IPS-NIHi11 (cell line): ENCODE measurements at regions not wholly inside any gene's neighbourhood (a gene's known extent, or its start where the extent isn't known, plus 50 kb on each side); places are given as distances from the start of the nearest gene placed in this dataset.

Experiments used
- DNase-seq: peaks from one replicate; pipeline ENCODE4 v3.0.0; 2012; ENCODE audit warnings: mixed read lengths, low spot score

DNA sequence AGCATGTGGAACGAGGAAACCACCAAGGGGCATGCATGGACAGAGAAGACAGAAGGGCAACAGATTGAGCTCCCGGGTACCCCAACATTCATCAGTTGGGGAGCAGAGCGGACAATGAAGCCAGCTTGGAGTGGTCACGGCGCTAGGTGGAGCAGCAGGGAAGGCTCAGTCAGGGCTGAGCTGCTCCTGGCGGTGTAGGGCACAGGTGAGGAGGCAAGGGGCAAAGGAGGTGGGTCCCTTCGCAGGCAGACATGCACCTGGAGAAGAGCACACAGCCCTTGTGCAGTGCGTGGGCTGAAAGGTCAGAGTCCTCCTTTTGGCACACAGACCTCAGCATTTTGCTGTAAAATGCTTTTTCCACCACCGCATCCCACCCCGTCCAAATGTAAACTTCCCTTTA is 90.0 kb upstream of the SLC6A6 start:
- no peak for DNase-seq

DNA sequence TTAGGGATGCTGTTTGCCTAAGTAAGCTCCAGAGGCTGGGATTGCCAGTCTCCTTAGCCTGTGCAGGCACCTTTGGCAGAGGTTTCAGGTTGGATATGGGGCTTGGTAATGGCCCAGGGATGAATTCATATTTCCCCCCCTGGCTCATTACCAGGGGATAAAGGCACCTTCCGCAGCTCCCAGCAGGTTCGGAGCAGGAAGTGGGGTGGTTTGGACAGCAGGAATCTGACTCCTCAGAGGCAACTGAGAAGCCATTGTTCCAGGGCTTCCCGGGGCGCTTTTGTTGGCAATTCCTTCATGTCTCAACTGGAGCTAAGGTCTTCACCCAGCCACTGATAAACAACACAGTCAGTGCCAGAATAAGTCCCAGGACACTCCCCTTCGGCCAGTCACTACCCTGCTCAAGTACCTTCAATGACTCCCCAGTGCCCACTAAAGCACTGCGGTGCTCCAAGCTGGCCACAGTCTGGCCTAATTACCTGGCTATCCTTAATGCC is 85.3 kb upstream of the SLC6A6 start:
- peak; percentile 49 for DNase-seq

DNA sequence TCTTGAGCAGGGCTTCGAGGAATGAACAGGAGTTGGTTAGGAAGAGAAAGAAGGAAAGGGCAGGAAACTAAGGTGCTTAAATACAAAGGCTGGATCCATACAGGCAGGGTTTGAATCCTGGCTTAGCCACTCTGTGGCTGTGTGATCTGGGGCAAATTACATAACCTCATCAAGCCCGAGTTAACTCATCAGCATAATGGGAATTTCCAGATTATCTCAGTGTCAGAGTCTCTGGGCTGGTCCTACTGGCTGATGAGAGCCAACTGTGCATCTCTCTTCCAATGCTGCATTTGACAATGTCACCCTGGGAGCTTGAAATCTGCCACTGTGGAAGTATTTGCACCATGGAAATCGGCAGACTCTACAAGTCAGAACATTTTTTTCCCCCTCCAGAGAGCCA is 83.8 kb upstream of the SLC6A6 start:
- no peak for DNase-seq

DNA sequence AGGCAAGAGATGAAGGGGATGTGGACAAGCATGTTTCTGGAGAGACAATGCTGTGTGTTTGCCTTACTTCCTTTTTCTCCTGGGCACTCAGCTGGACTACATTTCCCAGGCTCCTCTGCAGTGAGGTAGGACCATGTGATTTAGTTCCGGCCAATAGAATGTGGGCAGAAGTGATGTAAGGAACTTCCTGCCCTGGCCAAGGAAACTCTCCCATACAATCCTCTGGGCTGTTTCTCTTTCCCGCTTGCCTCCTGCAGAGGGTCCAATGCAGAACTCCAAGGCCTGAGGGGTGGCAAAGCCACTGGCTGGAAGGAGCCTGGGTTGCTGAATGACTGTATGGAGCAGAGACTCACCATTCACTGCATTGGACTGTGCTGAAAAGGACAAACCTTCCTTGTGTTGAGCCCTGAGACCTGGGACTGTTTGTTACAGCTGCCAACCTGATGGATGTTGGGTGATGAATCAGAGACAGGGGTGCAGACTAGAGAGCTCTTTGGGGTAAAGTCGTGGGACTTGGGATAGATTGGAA is 82.7 kb upstream of the SLC6A6 start:
- peak; percentile 89 for DNase-seq

DNA sequence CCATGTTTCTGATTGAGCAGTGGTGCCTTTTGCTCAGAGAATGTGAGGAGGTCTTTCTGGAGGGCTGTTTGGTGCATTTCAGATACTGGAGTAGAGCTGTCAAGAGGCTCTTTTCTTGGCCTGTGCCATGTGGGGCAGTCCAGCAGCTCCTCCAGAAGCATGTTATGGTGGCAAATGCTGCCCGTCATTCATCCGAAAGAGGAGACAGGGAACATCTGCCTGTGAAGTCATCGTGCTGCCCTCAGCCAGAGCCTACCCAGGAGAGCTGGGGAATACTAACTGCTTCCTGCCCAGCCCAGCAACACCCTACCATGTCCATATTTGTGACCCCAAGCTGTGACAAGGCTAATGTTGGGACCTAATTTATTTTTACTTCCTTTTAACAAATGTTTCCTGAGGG is 82.2 kb upstream of the SLC6A6 start:
- DNase-seq: no peak

DNA sequence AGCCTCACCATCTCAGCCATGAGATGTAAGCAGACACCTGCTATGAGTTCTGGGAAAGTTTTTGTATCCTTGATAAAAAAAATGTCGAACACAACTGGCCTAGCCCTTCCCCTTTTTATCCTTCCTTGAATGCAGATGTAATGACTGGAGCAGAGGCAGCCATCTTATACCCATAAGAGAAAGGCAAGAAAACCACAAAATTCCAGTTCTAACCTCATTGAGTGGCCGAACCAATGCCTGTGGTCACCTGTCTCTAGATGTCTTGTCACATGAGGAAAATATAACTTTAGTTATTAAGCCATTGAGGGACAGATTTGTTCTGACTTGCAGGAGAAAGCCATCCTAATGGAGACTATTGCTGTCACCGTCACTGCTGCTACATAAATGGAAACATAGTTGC is 80.4 kb upstream of the SLC6A6 start:
- no peak for DNase-seq

DNA sequence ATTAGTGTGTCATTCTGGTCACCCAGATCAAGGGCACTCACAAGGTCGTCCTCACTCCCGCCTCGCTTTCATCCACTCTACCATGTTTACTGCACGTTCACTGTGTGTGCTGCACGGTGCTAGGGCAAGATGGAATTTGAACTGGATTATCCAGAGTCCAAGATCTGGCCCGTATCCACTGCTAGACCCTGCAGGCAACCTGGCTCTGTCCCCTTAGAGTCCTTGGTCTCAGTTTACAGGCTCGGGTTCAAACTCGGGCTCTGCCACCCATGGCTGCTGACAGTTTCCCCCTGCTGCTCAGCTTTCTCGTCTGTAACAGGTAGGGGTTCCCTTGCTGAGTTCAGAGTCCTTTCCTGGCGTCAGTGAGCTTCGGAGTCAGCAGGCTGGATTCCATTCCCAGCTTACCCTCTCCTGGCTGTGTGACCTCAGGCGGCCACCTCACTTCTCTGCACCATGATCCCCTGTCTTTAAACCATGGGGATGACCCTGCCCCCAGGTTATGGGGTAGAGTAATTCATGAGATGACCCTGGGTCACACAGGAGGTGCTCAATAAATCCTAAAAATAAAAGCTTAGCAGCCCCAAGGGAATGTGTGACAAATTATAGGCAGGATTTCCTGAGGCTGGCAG is 79.6 kb upstream of the SLC6A6 start:
- DNase-seq: no peak

DNA sequence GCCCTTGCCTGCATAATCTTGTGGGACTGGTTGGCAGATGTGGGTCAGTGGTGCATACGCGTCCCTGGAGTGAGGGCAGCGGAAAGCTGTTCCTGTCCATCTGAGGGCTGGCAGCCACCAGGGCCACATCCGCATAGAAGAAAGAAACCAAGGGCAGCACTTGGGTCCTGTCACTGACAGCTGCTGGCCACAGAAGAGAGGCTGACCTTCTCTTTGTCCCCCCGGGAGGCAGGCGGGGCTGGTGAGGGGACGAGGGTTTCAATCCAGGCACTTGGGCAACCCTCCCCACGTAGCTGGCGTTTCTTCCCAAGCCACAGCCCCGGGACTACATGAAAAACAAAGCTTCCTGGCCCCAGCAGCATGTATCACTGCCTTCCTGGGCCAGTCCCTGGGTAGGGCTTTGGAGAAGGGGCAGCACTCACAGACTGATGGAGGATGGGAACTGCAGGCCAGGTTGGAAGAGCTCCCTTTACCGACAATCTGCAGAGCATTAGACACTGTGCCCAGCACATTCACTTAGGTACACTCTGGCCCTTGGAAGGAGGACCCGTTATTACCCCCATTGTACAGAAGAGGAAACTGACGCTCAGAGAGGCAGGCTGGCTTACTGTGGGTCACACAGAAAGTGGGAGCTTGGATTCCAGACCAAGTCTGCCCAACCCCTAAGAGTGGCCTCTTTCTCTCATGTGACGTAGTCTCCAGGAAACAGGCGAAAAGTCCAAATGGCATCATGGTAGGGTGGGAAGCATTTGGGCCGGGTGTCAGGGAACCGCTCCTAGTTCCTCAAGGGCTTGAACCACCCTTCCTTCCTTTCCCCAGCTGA is 78.8 kb upstream of the SLC6A6 start:
- no peak for DNase-seq

DNA sequence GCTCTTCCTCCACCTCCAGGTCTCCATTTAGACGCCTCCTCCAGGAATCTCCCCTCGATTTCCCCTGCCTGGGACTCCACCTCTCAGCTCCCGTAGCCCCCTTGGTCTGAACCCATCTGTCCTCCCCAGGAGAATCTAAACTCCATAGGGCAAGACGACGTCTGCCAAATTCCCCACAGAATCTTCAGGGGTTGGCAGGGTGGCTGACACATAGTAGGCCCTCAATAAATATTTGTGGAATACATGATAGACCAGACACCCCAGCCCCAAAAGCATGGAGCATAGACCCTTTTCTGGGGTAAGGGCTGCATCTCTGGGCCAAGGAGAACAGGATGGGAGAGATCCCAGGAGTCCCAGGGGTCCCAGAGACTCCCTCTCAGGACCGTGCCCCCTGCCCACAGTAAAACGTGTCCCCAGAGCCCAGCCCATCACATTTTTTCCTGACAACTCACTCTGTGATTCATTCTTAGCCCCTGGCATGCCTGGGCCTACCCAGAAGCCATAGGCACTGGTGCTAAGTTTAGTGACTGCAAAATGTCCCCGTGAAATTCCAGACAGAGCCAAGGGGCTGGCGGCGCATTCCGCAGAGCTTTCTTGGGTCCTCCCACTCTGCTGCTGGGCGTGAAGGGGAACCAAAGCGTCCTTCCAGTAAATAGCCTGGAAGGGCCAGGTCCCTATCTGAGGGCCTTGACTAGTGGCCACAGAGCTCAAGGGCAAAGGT is 78.0 kb upstream of the SLC6A6 start:
- no peak for DNase-seq

DNA sequence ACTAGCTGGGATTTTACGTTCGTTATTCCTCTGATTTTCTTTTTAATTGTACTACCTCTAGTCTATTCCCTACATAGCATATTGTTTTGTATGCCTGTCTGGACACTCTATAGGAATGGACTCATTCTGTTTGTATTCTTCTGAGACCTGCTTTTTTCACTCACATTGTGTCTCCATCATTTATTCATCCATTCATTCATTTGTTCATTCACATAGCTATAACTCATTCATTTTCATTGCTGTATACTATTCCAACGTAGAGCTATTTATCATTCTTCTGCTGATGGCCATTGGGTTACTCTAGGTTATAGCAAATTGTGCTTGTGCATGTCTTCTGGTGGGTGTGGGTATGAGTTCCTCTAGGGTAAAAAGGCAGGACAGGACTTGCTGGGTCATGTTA is 74.0 kb upstream of the SLC6A6 start:
- DNase-seq: no peak

DNA sequence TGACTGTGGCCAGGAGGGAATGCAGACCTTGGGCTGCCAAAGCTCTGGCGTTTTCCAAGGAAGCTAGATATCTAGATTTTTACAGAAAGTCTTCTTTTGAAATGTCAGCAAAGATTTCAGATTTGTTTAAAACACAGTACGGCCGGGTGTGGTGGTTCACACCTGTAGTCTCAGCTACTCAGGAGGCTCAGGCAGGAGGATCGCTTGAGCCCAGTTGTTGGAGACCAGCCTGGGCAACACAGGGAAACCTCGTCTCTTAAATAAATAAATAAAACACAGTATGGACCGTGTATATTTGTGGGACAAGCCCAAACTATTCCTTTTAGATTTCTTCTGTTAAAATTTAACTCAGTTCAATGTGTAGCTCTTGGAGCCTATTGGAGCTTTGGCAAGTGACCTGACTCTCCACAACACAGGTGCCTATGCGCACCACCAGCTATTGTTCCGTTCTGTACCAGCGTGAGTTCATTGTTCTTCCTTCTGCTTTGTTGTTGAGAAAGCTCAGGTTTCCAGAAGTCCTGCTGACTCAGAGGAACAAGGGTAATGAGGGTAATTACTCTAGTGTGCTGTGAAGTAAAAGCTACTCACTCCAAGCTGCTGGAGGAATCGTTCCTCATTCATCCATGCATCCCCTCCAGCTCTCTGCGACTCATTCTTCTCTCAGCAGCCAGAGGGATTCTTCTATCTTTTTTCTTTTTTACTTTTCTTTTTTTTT is 73.1 kb upstream of the SLC6A6 start:
- DNase-seq: peak; percentile 81

DNA sequence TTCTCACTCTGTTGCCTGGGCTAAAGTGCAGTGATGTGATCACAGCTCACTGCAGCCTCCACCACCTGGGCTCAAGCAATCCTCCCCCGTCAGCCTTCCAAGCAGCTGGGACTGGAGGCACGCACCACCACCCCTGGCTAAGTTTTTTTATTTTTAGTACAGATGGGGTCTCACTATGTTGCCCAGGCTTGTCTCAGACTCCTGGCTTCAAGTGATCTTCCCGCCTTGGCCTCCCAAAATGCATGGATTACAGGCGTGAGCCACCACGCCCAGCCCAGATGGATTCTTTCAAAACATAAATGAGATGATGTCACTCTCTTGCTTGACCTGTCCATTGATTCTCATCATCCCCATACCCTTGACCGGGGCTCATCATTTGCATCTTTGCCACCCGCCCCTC is 72.6 kb upstream of the SLC6A6 start:
- DNase-seq: no peak

DNA sequence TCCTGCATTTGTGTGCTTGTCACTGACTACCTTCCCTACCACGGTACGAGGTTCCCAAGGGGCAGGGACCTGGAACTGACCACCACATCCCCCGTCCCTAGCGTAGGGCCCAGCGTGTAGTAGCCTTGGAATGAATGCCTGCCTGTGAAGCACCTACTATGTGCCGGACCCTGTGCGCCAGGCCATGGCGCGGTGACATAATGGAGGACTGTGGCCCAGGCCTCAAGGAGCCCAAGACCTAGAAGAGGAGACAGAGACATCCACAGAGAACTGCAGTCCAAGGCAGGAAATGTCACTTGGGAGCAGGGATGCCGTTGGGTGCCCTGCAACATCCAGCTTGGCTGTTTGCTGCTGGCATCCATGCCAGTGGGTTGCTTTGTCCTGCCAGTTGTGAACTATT is 71.9 kb upstream of the SLC6A6 start:
- DNase-seq: no peak

DNA sequence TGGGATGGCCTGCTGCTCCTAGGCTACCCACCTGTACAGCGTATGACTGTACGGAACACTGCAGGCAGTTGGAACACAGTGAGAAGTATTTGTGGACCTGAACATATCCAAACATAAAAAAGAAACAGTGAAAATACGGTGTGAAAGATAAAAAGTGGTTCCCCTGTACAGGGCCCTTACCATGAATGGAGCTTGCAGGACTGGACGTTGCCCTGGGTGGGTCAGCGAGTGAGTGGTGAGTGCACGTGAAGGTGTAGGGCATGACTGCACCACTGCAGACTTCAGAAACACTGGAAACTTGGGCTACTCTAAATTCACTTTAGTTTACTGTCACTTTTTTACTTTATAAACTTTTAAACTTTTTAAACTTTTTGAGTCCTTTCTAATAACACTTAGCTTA is 71.2 kb upstream of the SLC6A6 start:
- DNase-seq: no peak

DNA sequence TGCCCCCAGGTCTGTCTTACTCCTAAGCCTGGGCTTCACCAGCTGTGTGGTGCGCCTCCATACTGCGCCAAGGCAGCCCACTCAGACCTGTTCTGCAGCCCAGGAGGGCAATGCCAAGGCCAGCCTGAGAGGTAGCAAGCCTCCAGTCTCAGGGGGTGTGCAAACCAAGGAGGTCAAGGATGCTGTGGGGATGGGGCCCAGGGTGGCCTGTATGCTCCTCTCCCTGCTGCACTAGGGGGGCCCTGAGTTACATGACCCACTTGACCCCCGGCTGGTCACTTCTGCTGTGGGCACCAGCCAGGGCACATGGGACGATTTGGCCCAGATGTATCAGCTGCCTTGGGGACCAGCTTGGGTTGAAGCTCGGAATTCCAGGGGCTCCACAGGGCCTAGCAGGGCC is 70.0 kb upstream of the SLC6A6 start:
- DNase-seq: no peak

DNA sequence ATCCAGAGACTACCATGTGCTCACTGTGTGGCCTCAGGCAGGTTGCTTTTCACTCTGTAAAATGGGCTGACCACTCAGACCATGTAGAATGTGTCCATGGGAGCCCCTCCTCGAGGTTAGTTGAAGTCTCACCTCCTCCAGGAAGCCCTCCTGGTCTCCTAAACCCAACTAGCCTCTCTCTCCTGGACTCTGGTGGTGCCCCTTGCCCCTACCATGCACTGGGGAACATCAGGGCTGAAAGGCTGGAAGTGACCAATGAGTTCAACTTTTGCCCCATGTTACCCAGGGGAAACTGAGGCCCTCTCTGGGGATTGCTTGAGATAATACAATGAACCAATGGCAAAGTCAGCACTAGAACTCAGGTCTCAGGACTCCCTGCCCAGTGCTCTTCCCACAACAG is 69.2 kb upstream of the SLC6A6 start:
- no peak for DNase-seq

DNA sequence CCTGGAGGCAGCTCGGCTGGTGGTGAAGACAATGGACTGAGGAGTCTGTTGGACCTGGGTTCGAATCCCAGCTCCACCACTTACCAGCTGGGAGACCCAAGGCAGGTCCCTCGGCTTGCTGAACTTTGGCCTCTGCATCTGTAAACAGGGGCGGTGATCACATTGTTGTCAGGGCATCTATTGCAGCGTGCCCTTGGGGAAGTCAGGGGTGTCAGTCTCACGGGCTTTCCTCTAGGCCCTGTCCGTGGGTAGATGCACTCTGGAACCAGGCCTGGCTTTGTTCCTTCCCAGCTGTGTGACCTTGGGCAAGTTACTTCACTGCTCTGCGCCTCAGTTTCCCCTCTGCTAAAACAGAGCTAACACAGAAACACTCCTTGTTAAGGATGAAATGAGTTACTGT is 68.8 kb upstream of the SLC6A6 start:
- DNase-seq: no peak

DNA sequence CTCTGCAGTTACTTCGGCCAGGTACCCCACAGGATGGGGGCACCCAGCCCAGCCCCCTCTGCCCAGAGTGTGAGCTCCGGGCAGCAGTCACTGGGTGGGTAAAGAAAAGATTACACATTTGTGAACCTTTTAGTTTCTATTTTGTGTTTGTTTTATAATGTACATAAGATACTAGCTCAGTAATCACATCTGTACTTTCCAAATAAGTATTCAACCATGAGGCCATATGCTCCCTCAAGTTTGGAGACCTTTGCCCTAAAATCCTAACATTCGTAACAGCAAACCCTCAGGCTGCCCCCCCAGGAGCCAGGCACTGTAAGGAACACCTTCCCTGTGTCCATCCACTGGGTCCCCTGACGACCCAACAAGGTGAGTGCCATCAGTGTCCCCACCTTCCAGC is 68.3 kb upstream of the SLC6A6 start:
- no peak for DNase-seq

DNA sequence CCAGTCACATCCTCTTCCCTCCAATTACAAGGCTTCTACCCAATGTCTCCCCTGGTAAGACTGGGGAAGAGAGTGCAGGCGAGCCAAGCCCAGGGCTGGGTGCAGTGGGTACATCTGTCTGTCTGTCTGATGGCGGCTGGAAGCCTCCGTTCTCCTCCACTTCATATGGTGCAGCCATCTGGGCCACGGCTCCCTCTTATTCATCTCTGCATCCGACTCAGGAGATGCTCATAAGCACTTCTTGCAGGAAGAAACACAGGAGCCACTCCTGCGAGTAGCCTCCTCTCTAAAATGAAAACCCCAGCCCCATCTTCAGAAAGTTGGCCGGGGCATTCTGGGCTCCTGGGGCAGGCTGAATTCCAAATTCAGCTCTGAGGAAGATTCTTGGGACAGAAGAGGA is 67.5 kb upstream of the SLC6A6 start:
- no peak for DNase-seq

DNA sequence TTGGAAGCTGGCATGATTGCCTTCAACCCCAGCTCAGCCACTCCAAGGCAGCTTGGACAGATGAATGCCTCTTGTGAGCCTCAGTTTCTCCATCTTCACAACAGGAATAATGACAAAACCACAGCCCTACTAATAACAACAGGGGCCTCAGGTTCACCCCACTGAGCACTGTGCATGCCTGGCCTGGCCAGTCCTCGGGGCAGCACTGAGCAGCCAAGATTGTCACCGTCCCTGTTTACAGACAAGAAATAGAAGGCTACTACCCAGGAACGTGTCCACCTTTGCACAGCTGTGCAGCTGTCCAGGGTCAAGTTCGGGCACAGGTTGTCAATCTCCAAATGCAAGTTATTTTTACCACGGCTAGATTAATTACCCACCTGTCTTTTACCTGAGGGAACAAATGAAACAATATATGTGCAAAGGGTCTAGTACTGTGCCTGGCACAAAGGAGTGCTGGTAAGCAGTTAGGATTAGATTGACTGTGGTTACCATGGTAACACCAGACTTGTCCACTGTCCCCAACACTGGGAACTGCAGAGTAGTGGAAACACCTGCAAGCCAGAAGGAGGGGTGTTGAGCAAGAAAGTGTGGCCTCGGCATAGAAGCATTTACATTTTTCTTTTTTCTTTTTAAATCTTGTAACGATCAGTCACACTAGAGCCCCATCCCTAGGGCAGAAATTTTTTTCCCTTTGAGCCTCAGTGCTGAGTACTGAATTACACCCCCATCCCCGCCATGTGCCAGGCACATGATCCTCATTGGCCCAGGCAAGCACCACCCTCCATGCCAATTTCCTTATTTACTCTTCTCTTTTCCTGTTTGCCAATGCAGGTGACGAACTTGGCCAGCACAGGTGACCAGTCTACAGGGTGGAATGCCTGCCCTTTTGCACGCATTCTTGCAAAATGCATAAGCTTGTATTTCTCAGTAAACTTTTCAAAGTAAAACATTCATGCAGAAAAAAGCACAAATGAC is 66.3 kb upstream of the SLC6A6 start:
- no peak for DNase-seq
